Stimulated activated CD4-positive, alpha-beta T cell treated with anti-CD3 and anti-CD28 coated beads, Interleukin-2, amount 100 ng/mL, for 48 hours (primary cell): ENCODE measurements at regions not wholly inside any gene's neighbourhood (a gene's known extent, or its start where the extent isn't known, plus 50 kb on each side); places are given as distances from the start of the nearest gene placed in this dataset.

Experiments used
- DNase-seq, 2 donors: peaks; one replicate each; pipeline ENCODE4 v3.0.0-alpha.2; 2020

DNA sequence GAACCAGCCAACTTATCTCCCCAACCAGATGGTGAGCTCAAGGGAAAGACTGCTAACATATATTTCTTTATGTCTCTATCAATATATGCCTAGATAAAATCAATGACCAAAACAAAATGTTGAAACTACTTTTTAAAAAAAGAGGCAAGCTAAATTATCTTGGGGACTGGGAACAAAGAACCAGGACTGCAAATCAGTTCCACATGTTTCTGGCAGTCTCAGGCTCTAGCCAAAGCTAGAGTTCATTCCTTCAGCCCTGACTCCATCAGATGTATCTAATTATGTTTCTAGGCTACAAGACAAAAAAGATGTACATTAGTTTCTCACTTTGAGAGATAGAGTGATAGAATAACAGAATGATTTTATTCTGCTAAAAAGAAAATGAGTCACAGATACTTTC, 1290.3 kb upstream of the SORCS1 start:
- no peak for DNase-seq

DNA sequence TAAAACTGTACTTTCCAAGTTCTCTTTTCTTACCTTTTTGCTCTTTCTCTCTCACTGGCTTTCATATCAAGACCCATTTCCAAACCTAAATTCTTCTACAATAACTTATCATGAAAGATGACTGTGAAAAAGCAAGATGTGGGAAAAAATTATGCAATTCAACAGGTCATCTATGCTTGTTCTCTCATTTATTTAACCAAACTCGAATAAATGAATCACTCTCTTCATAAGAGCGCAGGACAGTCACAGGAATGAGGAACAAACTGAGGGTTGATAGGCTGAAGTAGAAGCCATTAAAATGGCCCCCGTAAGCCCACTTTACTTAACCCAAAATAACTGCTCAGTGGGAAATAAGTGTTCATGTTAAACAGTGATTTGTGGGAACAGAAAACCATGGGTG, 1289.7 kb upstream of the SORCS1 start:
- DNase-seq = no peak

DNA sequence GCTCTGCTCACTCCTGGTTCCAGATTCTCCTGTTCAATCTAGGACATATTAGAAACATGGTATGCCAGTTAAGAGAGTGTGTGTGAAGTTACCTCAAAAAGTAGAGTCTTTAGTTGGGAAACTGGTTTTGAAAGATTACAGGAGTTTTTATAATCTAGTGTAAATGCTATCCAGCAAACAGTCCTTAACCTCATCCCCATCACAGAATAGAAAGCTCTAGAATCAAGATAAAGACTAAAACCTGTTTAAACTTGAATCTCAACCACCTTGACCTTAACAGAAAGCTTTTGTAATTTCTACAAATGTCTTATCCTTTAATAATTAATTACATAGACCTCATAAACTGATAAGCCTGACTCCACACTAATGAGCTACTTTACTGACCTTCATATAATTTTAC, 1288.7 kb upstream of the SORCS1 start:
- no peak for DNase-seq

- no peak for DNase-seq
Measured at GRCh38 chr10:108452533-108452932, 1288.0 kb upstream of the SORCS1 start.

DNA sequence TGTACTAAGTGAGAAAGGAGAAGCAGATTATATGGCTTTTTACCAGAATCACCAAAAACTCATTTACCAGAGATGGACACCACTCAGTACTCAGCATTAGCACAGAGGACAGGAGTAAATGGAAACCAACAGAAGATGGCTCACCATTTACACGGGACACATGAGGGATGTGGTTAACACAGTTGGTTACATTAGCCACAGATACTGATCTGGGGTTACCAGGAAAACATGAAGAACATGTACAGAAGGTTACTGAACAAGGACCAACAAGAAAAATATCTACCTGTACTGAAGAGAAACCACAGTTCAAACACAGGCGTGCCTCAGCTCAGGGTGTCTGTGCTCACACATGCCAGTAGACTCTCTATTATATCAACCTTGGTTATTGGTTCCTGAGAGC, 1285.8 kb upstream of the SORCS1 start:
- no peak for DNase-seq

DNA sequence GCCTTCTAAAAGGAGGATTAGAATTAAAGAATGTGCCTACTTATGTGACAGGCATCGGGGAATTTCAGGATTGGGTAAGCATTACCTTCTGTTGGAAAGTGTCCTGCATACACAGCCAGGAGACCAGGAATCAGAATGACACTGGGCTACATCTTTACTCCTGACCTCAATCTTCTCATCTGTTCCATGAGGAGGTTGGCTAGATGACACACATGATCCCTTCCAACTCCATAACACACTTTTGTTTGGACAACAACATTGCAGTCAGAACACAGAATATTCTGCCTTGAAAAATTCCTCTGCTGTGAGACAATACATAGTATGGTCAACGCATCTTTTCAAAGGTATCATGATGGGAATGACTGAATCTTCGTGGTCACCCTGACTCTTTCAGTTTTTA, 1281.2 kb upstream of the SORCS1 start:
- no peak for DNase-seq

- DNase-seq = no peak
Measured at GRCh38 chr10:108443636-108444035, 1279.1 kb upstream of the SORCS1 start.

DNA sequence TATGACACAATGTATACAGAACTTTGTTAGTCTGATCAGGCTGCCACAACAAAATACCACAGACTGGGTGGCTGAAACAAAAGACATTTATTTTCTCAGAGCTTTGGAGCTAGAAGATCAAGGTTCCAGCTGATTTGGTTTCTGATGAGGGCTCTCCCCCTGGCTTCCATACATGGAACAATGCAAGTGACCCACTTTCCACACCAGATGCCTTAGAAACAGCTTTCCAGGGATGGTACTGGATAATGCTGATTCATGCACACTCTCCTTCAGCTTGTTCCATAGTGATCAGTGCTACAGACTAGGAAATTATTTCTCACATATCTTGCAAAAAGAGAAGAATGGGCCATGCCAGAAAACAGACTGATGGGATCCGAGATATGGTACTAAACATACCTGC, 1274.9 kb upstream of the SORCS1 start:
- DNase-seq = no peak

GRCh38 chr10:108436096-108436495, 1271.6 kb upstream of the SORCS1 start:
- no peak for DNase-seq

GRCh38 chr10:108434559-108435252, 1270.2 kb upstream of the SORCS1 start:
- no peak for DNase-seq

- DNase-seq = no peak
Measured at GRCh38 chr10:108427146-108427545, 1262.6 kb upstream of the SORCS1 start.

DNA sequence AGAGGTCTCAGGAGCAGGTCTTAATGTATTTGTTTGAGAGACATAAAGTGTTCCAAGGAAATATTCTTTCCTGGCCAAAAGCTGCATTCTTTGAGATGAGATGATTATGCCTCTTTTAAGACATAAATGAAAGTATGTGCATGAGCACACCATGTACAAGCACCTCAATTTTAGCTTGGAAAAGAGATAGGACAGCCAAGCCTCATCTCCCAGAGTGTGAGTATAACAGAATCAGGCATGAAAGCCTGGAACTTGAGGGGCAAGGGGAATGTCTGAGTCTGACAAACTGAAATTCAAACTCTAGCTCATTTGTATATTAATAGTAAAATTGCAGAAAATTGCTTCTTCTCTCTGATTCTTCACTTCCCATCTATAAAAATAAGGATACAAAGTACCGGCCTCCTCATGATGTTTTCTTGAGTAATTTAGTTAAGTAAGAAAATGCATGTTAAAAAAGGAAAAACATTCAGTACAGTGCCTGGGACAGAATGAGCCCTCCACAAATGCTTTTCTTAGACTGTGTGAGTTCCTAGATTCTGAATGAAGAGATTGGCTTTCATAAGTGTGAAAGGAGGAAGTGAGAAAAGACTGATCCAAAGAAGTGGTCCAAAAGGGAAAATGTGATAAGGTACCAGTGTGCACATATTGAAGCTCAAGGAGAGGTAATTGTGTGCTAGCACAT, 1260.9 kb upstream of the SORCS1 start:
- no peak for DNase-seq

- no peak for DNase-seq
Measured at GRCh38 chr10:108424656-108425055, 1260.2 kb upstream of the SORCS1 start.

DNA sequence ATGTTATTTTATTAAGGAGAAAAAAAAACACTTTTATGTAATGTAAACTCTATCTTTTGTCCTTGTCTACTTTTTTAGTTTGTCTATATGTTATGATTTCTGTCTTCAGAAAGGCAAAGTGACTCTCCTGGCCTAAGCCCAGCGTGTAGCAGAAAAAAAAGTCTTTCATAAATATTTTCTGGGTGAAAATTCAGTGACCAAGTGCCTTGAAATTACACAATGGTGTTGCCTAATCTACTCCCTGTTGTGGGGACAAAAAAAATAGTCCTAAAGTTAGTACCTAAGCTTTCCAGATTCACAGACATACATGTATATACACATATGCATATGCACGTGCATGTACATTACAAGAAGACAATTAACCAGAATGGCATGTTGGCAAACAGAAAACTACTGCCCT, 1257.8 kb upstream of the SORCS1 start:
- DNase-seq = no peak

DNA sequence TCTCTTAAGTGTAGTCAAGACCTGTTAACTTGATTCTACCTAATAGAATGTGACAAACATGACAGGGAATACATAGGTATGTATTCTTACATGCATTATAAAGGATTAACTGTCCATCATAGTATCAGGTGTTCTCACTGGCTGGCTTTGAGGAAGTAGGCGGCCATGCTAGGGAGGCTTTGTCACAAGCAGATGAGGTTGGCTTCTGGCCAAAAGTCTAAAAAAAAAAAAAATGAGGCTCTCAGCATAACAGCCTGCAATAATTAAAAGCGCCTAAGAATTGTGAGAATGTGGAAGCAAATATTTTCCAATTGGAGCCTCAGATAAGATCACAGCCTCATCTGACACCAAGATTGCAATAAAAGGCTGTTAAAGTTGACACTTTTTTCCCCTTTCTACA, 1256.8 kb upstream of the SORCS1 start:
- no peak for DNase-seq

DNA sequence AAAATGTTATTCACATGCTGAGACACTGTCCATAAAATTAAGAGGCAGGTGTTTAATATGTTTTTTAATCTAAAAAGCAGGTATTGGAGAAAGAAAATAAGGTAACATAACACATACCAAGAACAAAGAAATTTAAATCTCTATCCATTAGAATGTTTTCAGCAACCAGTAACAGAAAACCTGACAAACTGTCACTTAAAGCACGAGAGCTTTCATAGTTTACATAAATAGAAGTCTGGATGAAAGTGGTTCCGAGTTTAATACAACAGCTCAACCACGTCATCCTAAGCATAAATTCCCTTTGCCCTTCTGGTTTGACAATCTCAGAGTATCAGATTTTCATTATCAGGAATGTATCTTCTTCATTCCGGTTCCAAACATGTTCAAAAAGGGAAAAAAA, 1249.4 kb upstream of the SORCS1 start:
- no peak for DNase-seq

DNA sequence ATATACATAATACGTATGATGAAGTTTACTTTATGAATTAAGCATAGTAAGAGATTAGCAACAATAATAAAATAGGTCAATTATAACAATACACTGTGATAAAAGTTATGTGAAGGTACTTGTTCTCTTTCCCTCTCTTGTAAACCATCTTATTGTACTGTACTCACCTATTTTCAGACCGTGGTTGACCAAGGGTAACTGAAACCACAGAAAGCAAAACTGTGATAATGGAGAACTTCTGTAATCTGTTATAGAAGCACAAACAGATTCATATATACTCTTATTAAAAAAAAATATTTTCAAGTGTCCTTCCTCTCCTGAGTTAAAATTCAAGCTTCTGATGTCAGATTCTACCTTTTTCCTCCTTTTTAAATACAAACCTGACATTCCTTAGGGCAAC, 1247.8 kb upstream of the SORCS1 start:
- DNase-seq = no peak

DNA sequence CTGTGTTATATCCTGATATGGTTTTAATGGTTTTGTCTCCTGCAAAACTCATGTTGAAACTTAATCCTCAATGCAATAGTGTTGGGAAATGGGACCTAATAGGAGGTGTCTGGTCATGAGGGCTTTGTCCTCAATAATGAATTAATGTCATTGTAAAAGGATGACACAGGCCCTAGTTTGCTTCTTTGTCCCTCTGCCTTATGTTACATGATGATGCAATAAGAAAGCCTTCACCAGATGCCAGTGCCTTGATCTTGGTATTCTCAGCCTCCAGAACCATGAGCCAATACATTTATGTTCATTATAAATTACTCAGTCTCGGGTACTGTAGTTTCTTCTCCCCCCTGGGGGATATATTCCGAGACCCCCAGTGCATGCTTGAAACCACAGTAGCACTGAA, 1247.4 kb upstream of the SORCS1 start:
- no peak for DNase-seq

GRCh38 chr10:108411206-108411605, 1246.7 kb upstream of the SORCS1 start:
- no peak for DNase-seq

GRCh38 chr10:108410236-108410635, 1245.7 kb upstream of the SORCS1 start:
- no peak for DNase-seq

- no peak for DNase-seq
Measured at GRCh38 chr10:108409306-108409705, 1244.8 kb upstream of the SORCS1 start.

DNA sequence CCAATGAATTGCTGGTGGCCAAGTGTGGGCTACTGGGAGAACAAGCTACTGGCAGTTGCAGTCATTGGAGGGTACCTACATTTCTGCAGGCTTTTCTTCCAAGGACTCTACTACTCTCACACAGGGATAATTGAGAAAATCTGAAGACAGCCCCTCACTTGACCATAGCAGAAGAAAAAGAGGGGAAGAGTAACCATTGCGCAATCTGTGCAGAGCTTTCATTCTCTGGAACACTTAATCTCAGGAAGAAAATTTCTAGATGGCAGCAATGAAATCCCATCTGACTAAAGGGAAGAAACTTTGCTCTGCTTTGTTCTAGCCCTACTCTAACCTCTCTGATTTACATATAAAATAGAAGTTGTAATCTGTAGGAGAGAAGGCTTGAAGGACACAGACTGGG, 1239.6 kb upstream of the SORCS1 start:
- no peak for DNase-seq

- no peak for DNase-seq
Measured at GRCh38 chr10:108399465-108399864, 1235.0 kb upstream of the SORCS1 start.

GRCh38 chr10:108393089-108393488, 1228.6 kb upstream of the SORCS1 start:
- no peak for DNase-seq

GRCh38 chr10:108392286-108392685, 1227.8 kb upstream of the SORCS1 start:
- DNase-seq = no peak
